ENCODE measurements at regions not wholly inside any gene's neighbourhood (a gene's known extent, or its start where the extent isn't known, plus 50 kb on each side); places are given as distances from the start of the nearest gene placed in this dataset.

DNA sequence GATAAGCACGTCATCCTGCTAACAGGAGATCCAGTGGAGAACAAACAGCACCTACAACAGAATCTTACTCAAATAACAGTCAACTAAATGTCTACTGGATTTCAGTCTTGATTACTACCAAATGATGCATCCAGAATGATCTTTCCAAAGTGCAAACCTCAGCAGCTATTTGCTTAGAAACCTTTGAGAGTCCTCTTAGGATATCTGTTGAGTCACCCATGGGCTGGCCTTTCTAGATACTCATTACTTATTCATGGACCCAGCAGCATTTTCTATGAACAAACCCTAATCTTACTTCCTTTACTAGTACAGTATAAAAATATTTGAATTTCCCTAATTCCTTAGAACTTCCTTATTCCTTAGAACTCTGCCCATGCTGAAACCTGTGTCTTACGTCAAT lies 118.5 kb upstream of the PABPC4L start:
- H4K20me1 ChIP-seq (ENCODE audit: insufficient read depth, low read length), result no peaks in the 10 kb centered on the region
- H2AFZ ChIP-seq (ENCODE audit: low read length), result no peak overlapping the region
- no peaks in the 10 kb centered on the region for H3K36me3 ChIP-seq (ENCODE audit: insufficient read depth, low read length)
- H3K9me3 ChIP-seq (ENCODE audit: low read depth, low read length), result no peaks in the 10 kb centered on the region
- no peak overlapping the region for H3K4me2 ChIP-seq (ENCODE audit: insufficient read depth, low read length)
- H3K27ac ChIP-seq (ENCODE audit: low read depth, low read length), result no peak overlapping the region
- H3K79me2 ChIP-seq (ENCODE audit: insufficient read depth, low read length), result no peaks in the 10 kb centered on the region
- TF ChIP-seq, protein P1, sequence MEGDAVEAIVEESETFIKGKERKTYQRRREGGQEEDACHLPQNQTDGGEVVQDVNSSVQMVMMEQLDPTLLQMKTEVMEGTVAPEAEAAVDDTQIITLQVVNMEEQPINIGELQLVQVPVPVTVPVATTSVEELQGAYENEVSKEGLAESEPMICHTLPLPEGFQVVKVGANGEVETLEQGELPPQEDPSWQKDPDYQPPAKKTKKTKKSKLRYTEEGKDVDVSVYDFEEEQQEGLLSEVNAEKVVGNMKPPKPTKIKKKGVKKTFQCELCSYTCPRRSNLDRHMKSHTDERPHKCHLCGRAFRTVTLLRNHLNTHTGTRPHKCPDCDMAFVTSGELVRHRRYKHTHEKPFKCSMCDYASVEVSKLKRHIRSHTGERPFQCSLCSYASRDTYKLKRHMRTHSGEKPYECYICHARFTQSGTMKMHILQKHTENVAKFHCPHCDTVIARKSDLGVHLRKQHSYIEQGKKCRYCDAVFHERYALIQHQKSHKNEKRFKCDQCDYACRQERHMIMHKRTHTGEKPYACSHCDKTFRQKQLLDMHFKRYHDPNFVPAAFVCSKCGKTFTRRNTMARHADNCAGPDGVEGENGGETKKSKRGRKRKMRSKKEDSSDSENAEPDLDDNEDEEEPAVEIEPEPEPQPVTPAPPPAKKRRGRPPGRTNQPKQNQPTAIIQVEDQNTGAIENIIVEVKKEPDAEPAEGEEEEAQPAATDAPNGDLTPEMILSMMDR (IDR thresholded peaks at IDR 0.05; ENCODE audit: extremely low read depth, low read depth, low read length), result no peak
- DNase-seq (ENCODE audit: insufficient read length, low spot score, missing footprints), result no peak
- no peak overlapping the region for H3K4me3 ChIP-seq (ENCODE audit: insufficient read depth, low read length)
- no peaks in the 10 kb centered on the region for H3K4me1 ChIP-seq (ENCODE audit: insufficient read depth, low read length)
- H3K27me3 ChIP-seq (ENCODE audit: insufficient read depth, low read length), result no peaks in the 10 kb centered on the region

DNA sequence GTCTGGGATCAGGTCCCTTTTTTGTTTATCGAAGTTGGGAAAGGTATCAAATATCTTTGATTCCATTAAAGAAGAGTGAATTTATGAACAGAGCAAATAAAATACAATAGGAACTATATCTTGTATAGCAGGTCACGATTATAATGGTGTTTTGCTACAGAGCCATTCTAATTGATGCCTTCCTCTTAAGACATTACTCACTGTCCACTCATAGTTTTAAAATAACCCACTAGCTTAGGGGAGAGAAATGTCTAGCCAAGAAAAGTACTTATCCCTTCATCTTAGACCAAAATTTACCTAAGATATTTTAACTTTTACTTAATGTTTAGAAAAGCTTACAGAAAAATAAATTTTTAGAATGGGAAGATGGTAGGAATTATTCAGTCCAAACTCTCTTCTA lies 112.0 kb upstream of the PABPC4L start:
- Histone ChIP-seq H4K20me1 (ENCODE audit: insufficient read depth, low read length) (no peaks in the 10 kb centered on the region), H3K4me3 (ENCODE audit: insufficient read depth, low read length) (no peak overlapping the region), H3K79me2 (ENCODE audit: insufficient read depth, low read length) (no peaks in the 10 kb centered on the region), H3K9me3 (ENCODE audit: low read depth, low read length) (peaks cover 2% of the 10 kb centered on the region), H3K27ac (ENCODE audit: low read depth, low read length) (no peak overlapping the region), H2AFZ (ENCODE audit: low read length) (no peak overlapping the region), H3K27me3 (ENCODE audit: insufficient read depth, low read length) (no peaks in the 10 kb centered on the region), H3K4me1 (ENCODE audit: insufficient read depth, low read length) (no peaks in the 10 kb centered on the region), H3K4me2 (ENCODE audit: insufficient read depth, low read length) (no peak overlapping the region), H3K36me3 (ENCODE audit: insufficient read depth, low read length) (no peaks in the 10 kb centered on the region)
- TF ChIP-seq, protein P1 (IDR thresholded peaks at IDR 0.05; ENCODE audit: extremely low read depth, low read depth, low read length), result no peak
- no peak for DNase-seq (ENCODE audit: insufficient read length, low spot score, missing footprints)

DNA sequence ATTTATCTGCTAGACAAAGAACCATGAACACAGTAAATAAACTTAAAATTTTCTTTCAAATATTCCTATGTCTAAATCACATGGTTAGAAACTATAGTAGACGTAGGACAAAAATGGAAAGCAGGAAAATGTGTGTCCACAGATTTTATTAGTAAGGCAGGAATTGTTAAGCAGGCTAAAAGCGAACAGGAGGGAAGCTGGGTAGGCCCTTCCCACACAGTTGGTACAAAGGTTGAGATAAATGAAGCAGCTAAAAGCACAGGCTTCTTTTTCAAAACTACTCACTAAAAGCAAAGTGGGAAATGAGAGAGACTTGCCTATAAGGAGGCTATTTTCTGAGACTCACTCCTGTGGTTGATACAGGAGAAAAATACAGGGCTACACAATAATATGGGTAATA lies 108.1 kb upstream of the PABPC4L start:
- DNase-seq (ENCODE audit: insufficient read length, low spot score, missing footprints), result no peak
- TF ChIP-seq, protein P1 (IDR thresholded peaks at IDR 0.05; ENCODE audit: extremely low read depth, low read depth, low read length), result no peak
- Histone ChIP-seq H3K36me3 (ENCODE audit: insufficient read depth, low read length) (no peaks in the 10 kb centered on the region), H2AFZ (ENCODE audit: low read length) (no peak overlapping the region), H3K9me3 (ENCODE audit: low read depth, low read length) (peaks cover under 1% of the 10 kb centered on the region), H3K4me1 (ENCODE audit: insufficient read depth, low read length) (no peaks in the 10 kb centered on the region), H3K79me2 (ENCODE audit: insufficient read depth, low read length) (no peaks in the 10 kb centered on the region), H3K4me2 (ENCODE audit: insufficient read depth, low read length) (no peak overlapping the region), H4K20me1 (ENCODE audit: insufficient read depth, low read length) (no peaks in the 10 kb centered on the region), H3K27ac (ENCODE audit: low read depth, low read length) (no peak overlapping the region), H3K4me3 (ENCODE audit: insufficient read depth, low read length) (no peak overlapping the region), H3K27me3 (ENCODE audit: insufficient read depth, low read length) (no peaks in the 10 kb centered on the region)

DNA sequence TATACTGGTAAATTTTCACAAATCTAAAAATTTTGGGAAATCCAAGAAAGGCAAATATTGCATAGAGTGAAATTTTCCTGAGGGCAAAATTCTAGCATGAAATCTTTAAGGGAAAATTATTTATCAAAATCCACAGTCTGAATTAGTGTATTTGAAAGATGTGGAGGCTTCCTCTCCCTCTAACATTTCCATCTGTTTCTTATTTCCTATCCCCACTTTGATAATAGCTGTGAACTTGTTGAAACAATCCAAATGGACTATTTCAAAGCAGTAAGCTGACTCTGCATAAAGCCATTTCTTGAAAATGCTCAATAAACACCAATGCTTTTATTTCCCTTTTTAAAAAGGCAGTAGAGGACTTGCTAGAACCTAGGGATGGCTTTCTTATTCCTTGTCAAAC lies 107.3 kb upstream of the PABPC4L start:
- no peaks in the 10 kb centered on the region for H3K4me1 ChIP-seq (ENCODE audit: insufficient read depth, low read length)
- no peak overlapping the region for H2AFZ ChIP-seq (ENCODE audit: low read length)

More for the DNA sequence above, 107.3 kb upstream of the PABPC4L start:
- H3K4me3 ChIP-seq (ENCODE audit: insufficient read depth, low read length), result no peak overlapping the region
- no peaks in the 10 kb centered on the region for H4K20me1 ChIP-seq (ENCODE audit: insufficient read depth, low read length)
- H3K36me3 ChIP-seq (ENCODE audit: insufficient read depth, low read length), result no peaks in the 10 kb centered on the region
- H3K27me3 ChIP-seq (ENCODE audit: insufficient read depth, low read length), result no peaks in the 10 kb centered on the region
- no peak overlapping the region for H3K4me2 ChIP-seq (ENCODE audit: insufficient read depth, low read length)
- DNase-seq (ENCODE audit: insufficient read length, low spot score, missing footprints), result no peak
- no peak overlapping the region for H3K27ac ChIP-seq (ENCODE audit: low read depth, low read length)
- H3K79me2 ChIP-seq (ENCODE audit: insufficient read depth, low read length), result no peaks in the 10 kb centered on the region
- TF ChIP-seq, protein P1 (IDR thresholded peaks at IDR 0.05; ENCODE audit: extremely low read depth, low read depth, low read length), result no peak
- H3K9me3 ChIP-seq (ENCODE audit: low read depth, low read length), result no peaks in the 10 kb centered on the region

Data from osteoblast (primary cell).